NCI-H748 treated with DMSO at 0.1 percent for 48 hours (cell line): ENCODE measurements at regions not wholly inside any gene's neighbourhood (a gene's known extent, or its start where the extent isn't known, plus 50 kb on each side); places are given as distances from the start of the nearest gene placed in this dataset.

Experiments
- DNase-seq: peaks from one replicate; lab custom pipeline; 2025; lab: John Stamatoyannopoulos, UW

DNA sequence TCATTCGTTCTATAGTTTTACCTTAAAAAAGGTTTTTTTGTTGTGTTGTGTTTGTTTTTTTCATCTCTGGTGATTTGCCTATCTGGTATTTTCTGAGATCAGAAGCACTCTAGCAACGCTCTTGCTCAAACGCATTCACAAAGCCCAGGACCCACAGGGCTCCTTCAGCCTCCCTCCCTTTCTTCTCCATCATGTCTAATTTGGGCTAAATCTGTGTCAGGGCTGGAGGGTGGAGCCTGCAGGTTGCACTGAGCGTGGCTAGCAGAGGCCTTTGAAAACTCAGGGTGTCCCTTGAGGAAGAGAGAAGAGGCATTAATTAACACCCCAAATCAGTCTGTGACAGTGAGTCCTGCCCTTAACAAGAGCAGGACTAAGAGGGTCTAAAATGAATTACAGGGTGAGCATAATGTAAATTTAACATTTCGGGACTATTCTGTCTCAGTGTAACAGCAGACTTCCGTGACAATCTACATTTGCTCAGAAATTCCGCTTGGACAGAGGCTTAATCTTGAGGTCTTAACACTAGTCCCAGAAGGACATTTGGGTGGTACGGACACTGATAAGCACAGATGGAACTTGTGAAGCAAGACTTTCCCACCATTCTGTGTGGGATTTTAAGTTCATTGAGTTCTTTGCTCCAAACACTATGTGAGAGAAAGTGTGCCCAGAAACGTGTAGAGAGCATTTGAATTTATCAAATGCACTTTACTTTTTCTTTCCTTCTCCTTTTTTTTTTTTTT lies 174.4 kb upstream of the APCDD1 start:
- DNase-seq: no peak

DNA sequence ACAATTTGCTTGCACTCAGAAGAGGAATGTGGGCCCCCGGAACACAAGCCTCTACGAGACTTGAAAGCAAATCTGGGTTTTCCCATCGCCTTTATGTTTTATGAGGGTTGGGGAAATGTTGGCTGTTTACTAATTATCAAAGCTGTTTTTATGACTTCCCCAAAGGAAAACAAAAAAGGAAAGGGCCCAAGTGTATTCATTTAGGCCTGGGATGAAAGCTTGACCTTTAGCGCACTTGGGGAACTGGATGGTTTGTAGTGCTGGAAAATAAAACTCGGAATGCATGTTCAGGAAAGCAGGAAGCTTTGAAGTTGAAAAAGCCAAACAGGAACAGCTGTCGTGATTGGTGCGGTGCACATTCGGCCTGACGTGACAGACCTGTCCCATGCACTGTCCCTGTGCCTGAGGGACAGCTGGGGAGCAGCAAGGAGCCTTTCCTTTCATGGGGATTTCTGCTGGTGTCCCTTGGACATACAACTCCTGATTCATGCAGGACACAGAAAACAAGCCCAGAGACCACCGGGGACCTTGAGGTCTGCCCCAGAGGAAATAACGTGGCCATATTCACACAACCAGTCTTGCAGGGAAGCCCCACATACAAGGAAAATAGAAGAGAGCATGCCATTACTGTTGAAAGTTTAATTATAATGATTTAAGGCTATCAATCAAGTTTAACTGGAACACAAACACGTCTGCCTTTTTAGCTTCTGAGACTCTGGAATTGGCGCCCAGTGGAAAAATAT lies 169.7 kb upstream of the APCDD1 start:
- DNase-seq: no peak

DNA sequence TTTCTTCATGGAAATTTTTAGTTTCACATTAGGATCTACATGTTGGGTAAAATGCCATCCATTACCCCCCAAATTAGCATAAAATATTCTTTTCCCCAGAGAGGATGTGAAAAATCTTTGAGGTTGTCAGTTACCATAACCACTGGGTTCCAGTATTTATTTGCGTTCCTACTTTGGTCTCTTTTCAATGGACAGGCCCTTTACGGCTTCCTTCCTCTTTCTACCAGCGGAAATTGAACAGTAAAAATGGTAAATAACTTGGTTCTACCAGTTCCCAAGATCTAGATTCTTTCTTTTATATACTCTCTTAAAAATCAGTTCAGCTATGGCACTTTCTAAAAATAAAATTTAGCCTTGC lies 169.2 kb upstream of the APCDD1 start:
- no peak for DNase-seq

DNA sequence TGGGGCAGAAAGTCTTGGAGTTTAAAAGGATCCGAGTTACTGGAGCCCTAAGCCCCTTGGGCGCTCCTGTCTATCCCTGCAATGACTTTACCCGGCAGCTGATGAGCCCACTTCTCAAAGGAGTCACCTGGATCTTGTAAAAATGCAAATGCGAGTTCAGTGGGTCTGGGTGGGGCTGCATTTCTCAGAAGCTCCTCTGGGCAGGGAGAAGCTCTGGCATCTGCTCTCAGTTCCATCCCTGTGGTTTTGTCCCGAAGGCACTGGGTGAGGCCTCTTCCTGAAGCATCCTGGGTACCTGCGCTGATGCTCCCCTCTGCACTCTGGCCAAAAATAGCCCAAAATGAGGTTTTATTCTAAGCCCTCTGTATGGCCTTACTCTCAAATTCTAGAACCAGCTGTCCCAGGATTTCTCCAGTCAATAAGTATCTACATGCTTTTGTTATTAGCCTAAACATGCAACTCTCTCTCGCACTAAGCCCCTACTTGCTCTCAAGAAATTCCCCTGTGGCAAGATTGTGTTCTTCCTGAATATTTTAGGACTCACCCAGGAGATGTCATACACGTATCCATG lies 167.8 kb upstream of the APCDD1 start:
- no peak for DNase-seq

DNA sequence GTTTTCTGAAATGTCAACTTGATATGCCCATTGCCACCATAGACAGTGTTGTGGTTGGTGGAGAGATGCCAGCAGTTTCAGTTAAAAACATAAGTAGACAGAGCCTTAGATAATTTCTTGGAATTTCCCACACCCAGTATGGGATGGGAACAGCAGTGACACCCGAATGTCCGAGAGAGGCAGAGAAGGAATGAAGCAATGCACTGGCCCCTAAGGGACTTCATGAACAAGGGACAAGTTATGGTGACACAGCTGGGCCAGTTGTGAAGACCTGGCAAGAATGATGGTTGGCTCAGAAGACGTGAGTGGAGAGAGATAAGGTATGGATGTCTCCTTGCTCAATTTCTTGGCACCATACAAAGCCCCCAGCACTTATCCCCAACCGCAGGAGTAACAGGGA lies 165.2 kb upstream of the APCDD1 start:
- DNase-seq: no peak

DNA sequence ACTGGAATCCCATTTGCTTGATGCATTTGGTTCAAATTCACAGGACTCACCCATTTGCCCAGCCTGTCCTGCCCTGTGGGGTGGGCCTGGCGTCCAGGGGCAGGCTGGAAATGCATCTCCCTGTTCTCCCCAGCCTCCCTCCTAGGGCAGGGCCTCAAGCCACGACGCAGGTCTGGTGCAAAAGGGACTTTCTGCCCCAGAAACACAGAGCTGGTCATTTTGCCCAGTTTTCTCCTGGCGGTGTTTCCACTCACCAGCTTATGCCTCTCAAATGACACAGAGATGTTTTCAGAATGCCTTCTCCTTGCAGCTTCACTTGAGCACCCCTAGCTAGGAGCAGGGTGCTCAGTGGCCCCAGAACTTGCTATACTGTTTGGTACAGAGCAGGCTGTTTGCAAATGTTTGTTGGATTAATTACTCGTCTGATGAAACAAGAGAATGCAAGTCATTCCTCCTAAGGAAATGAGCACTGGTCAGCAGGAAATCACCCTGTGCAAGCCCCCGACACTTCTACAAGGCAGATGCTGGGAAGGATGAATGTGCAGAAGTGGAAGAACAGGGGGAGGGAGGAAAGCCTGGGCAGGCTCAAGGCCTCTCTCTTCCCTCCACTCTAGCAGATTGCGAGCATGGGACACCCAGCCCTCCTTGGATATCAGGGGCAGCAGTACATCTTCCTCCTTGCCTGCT lies 164.3 kb upstream of the APCDD1 start:
- no peak for DNase-seq

DNA sequence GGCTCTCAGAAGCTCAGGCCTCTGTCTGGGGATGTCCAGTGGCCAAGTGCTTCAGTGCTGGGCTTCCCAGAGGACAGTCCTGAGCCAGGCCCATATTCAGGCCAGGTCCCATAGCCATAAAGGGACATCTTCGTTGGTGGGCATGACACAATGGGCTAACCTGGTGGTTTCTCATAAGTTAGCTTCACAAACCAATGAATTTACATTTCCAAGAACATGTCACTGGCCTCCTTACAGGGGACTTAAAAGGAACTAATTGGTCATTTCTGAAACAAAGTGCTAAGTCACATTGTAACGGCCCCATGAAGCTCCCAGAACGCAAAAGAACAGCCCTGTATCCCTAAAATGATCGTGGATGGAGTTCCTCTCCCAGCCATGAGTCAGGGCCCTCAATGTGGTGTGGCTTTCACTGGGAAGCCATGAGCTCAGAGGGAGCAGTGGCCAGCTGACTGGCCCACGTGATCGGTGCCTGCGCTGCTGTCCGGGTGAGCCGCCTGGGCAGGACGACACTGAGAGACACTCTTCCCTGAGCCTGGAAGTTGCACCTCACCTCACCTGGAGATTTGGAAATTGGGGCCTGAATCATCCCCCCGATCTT lies 163.7 kb upstream of the APCDD1 start:
- DNase-seq: no peak

DNA sequence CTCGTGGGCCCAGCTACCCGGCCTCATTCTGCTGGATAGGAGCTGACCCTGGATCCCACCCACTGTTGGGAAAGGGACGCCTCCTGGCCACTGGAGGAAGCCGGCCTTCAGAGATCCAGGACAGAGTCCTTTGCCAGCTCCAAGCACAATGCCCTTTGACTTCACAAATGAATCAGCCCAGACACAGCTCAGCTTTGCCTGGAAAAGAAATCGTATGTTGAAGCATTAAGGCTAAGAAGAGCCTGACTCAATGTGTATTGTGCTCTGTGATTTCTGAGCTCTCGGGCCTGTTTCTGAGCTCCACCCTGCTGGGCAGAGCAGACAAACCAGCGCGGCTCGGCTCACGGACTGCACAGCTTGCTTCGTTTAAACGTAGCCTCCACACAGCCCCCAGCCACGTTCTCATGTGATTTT lies 162.9 kb upstream of the APCDD1 start:
- no peak for DNase-seq

DNA sequence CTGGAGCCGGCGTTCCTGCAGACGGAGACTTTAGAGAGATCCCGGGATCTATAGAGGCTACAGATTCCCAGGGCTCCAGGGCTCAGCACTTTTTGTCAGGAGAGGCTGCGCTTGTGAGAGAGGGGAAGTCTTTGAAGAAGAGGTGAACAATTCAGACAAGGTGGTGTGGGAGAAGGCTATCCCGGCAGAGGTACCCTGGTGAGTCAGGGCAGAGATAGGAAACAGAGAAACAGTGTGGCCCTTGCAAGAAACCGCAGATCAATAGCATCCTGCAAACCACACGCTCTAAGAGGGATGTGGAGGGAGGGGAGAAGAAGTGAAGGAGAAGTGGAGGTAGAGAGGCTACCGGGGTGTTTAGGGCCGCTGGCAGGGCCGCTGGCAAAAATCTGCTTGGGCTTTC lies 160.5 kb upstream of the APCDD1 start:
- DNase-seq: no peak

DNA sequence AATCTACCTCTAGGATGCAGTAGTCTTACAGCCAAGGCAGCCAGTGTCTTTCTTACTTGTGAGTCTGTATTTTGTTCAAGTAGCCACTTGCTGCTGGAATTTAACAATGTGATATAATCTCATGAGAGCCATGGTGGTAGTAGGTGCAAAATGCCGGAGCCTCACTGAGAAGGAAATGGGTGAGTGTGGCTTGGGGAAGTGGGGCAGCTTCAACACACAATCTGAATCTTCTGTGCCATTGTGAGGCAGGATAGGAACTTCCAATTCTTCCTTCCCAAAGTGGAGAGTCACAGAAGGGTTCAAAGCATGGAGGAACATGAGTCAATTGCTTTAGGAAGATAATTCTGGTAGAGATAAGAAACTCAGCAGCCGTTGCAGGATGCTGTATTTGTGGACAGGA lies 158.7 kb upstream of the APCDD1 start:
- no peak for DNase-seq

DNA sequence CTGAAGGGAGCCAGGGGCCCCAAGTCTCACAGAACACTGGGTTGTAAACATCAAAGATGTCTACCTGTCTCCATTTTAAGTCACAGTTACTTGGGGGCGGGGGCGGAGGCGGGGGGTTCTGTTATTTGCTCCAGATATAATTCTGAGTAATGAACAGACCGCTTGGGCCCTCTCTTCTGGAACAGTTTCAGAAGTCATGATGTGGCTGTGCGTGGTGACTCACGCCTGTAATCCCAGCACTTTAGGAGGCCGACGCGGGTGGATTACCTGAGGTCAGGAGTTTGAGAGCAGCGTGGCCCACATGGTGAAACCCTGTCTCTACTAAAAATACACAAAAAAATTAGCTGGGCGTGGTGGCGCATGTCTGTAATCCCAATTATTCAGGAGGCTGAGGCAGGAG lies 157.9 kb upstream of the APCDD1 start:
- DNase-seq: no peak

DNA sequence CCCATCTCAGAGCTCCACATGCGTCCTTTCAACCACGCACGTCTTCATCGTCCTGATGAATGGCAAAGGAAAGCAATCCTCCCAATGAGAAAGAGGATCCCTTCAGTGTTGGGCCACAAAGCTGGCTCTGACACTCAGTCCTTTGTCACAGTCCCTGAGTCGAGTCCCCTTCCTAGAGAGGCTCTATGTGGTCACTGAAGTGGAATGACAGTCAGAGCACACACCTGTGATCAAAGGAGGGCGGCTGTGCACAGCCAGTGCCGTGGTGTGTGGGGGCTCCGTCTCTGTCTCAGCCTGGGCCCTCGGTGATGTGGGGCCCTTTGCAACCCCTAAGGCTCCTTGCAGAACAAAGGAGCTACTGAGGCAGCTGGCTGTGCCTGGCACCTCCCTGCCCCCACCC lies 157.3 kb upstream of the APCDD1 start:
- DNase-seq: no peak

DNA sequence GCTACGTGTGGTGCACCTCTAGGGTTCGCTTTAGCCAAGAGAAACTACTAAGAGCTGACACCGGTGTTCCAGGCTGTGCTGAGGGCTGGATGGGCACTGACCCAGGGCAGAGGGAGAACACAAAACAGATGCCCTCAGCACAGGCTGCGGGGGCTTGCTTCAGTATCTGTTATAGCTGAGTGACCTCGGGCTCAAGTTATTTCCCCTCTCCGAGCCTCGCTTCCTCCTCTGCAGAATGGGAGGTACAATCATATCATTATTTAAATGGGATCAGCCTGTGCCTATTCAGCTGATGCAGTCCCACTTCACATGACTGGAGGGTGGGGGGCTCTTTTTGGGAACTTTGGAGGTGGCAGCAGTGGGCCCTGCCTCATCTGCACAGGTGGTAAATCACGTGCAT lies 156.1 kb upstream of the APCDD1 start:
- no peak for DNase-seq

DNA sequence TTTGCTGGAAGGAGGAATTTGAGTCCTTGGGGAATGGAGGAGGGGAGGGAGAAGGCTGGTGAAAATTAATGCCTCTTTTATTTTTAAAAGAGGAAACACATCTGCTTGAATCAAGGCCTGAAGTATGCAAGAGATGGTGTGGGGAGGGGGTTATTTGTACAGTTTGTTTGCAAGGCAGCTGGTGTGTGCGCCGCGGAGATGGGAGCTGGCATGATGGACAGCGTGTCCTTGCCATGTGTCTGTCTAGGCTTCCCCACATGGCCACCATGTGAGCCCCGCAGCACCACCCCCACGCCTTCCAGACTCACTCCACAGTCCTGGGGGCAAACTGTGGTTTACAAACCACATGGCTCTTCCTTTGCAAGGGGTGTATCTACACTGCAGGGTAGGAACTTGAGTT lies 154.8 kb upstream of the APCDD1 start:
- no peak for DNase-seq

DNA sequence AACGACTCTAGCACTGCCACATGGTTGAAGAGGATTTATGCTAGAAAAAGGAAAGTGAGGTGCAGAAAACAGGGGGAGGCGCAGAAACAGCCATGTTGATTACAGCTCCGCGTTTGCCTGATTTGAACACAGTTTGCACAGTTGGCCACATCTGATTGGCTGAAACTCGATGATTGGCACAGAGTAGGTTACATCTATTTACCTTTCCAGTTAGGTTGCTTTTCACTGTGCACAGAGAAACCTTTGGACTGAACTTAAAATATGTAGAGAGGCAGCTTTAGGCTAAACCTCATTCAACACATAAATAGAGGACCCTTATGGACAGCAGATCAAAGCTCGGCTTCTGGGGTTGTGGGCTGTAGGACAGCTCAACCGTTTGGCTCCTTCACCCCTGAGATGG lies 153.7 kb upstream of the APCDD1 start:
- DNase-seq: no peak

DNA sequence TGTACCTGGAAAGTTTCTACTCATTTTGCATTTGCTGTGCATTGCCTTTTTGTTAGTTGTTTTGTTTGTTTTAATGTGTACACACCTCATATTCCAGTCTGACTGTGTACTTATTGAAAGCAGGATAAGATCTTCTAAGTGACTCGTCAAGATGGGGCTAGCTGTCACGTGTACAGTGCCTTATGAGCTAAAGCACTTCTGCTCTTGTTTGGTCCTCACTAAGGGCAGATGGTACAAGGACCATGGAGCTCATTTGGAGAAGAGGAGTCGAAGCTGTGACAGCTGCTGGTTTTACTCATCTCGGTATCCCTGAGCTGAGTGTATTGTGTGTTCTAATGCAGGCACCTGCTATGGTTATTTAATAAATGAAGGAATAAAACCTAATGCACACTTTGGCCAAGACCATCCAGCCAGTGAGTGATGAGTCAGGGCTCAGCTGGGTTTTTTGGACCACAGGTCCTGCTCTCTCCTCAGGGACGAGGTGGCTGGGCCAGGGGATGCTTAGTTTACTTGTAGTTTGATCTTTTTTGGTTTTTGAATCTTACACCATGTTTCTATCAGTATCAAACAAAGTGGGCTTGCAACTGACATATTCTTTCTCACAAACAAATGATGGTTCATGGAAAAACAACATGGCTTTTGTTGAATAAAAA lies 152.5 kb upstream of the APCDD1 start:
- DNase-seq: no peak

DNA sequence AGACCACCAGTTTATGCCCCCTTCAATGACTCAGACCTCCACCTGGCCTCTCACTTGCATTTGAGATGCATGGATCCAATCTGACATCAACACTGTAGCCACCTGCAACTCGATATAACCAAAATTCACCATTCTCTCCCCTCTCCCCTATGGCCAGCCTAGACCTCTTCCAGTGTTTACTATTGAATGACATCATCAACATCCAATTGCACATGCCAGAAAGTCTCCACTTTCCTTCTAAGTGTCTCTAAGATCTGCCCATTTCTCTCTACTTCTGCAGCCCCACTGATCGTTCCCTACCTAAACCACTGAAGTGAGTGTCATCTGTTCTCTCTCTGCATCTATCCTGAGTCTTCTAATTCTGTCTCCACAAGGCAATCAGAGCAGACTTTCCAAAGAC lies 151.3 kb upstream of the APCDD1 start:
- DNase-seq: no peak

DNA sequence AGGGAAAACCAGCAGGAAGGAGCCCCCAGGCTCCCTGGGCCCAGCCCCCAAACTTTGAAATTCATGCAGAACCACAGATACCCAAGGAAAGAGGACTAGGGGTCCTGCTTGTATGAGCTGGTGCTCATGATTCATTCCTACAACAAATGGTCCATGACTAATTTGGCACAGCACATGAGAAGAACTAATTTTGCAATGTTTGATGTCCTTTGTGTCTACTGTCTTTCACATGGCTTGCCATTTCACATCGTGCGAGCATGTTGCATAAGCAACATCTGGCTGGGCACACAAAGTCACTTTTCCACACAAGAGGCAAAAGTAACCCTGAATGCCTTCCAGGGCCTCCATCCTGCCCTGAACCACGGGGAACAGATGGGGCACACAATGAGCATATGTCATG lies 149.6 kb upstream of the APCDD1 start:
- DNase-seq: no peak

DNA sequence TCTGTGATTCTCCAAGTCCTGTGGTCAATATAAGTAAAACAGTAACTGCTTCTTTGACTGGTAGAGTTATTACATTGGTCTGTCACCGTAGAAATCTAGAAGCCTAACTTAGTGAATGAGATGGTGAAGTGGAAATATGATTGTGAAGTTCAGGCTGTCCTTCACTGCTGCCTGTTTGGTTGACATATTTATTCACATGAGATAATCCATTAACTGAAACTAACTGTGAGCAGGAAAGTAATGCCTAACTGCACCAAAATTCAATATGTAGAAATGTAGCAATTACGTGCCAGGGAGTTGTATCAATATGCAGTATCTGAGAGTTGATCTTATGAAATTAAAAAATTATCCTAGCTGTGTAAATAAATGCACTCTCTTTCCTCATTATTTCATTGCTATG lies 147.7 kb upstream of the APCDD1 start:
- DNase-seq: no peak

DNA sequence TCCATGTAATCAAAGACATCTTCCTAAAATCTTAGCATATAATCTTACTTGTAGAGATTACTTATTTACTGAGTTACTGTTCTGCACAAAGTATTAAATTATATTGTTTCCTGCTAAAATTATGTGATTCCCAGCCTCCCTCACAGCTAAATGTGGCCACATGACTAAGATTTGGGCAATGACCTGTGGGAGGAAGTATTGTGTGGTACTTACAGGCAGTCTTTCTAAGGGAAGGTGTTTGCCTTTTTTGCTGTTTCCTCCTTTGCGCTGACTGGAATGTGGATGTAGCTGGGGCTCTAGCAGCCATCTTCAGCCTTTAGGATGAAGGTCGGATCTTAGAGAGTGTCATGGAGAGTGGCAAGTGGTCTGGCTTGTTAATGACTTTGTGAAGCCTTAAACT lies 146.3 kb upstream of the APCDD1 start:
- DNase-seq: no peak

DNA sequence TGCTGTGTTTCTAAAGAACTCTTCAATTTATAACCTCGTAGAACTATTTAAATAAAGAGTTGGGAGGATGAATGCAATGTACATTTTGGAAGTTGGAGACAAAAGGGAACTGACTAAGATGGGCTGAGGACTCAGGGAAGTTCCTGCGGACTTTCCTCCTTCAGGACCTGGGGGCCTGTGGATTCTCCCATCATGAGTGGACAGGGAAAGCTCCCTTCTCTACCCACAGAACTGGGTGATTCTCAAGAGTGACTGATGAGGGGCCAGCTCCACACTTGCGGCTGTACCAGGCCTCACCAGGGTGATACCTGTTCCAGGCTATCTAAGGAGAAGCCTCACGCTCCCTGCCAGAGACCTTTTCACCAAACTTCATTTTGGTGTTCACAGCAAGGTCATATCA lies 143.8 kb upstream of the APCDD1 start:
- no peak for DNase-seq
